ENCODE measurements at regions not wholly inside any gene's neighbourhood (a gene's known extent, or its start where the extent isn't known, plus 50 kb on each side); places are given as distances from the start of the nearest gene placed in this dataset.

- Histone ChIP-seq H3K4me3 (ENCODE audit: low read length) (no peak overlapping the region), H3K9me2 (replicated peaks; ENCODE audit: control insufficient read depth, low read length) (no peaks in the 10 kb centered on the region), H3K27ac (ENCODE audit: low read depth, low read length) (no peak overlapping the region), H3K36me3 (ENCODE audit: control insufficient read depth, low read length) (no peaks in the 10 kb centered on the region), H3F3A (ENCODE audit: control insufficient read depth, insufficient read depth) (no peaks in the 10 kb centered on the region), H3K79me2 (ENCODE audit: control insufficient read depth, low read length) (no peaks in the 10 kb centered on the region), H3K9me3 (ENCODE audit: control insufficient read depth, insufficient read depth, low read length) (no peaks in the 10 kb centered on the region), H3K27me3 (ENCODE audit: control insufficient read depth, low read length) (no peaks in the 10 kb centered on the region; the same call in 1 of the 2 replicates), H4K20me1 (ENCODE audit: control insufficient read depth, insufficient read depth, low read depth, low read length) (no peaks in the 10 kb centered on the region), H3K4me2 (ENCODE audit: low read length) (no peak overlapping the region), H3K4me1 (ENCODE audit: control insufficient read depth, low read length) (no peaks in the 10 kb centered on the region)
- TF ChIP-seq CTCF (IDR thresholded peaks at IDR 0.05; ENCODE audit: low read depth, low read length, poor library complexity, severe bottlenecking) (no peak), EZH2phosphoT487 (IDR thresholded peaks at IDR 0.05; ENCODE audit: borderline replicate concordance, low read length) (no peak)
These were observed 218.4 kb downstream of the HAPSTR1 start for GRCh38 chr16:9309844-9310243.

DNA sequence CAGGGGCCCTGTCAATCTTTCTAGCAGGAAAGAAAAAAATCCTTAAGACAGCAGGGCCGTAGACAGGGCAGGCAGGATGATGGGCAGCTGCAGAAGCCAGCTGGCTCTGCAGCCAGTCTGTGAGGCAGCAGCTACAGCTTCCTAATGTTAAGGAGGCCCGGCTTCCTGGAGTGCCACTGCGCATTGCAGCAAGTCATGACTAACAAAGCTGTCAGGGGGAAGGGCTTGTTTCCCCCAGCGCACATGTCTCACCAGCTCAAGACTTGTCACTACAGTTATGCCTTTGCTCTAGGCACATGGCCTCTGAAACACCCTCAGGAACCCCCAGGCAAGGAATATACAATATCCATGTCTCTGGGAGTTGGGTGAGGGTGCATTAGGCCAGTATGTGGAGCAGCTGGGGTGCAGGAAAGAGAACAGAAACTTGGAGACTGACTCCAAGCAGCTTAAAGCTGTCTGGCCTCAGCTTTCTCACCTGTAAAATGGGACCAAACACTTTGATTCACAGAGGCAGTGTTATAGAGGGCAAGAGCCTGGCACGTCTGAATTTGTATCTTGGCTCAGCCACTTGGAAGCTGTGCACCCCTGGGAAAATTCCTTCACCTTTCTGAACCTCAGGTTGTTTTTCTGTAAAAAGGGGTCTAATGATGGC lies 220.0 kb downstream of the HAPSTR1 start:
- Histone ChIP-seq H3K4me3 (ENCODE audit: low read length) (no peak overlapping the region), H3K4me1 (ENCODE audit: control insufficient read depth, low read length) (no peaks in the 10 kb centered on the region), H3K27me3 (ENCODE audit: control insufficient read depth, low read length) (no peaks in the 10 kb centered on the region; the same call in 1 of the 2 replicates), H3K27ac (ENCODE audit: low read depth, low read length) (no peak overlapping the region), H3K9me3 (ENCODE audit: control insufficient read depth, insufficient read depth, low read length) (no peaks in the 10 kb centered on the region), H3K9me2 (replicated peaks; ENCODE audit: control insufficient read depth, low read length) (no peaks in the 10 kb centered on the region), H3F3A (ENCODE audit: control insufficient read depth, insufficient read depth) (no peaks in the 10 kb centered on the region), H3K36me3 (ENCODE audit: control insufficient read depth, low read length) (no peaks in the 10 kb centered on the region), H4K20me1 (ENCODE audit: control insufficient read depth, insufficient read depth, low read depth, low read length) (no peaks in the 10 kb centered on the region), H3K4me2 (ENCODE audit: low read length) (no peak overlapping the region), H3K79me2 (ENCODE audit: control insufficient read depth, low read length) (no peaks in the 10 kb centered on the region)
- TF ChIP-seq EZH2phosphoT487 (IDR thresholded peaks at IDR 0.05; ENCODE audit: borderline replicate concordance, low read length): no peak
- TF ChIP-seq CTCF (IDR thresholded peaks at IDR 0.05; ENCODE audit: low read depth, low read length, poor library complexity, severe bottlenecking): no peak

GRCh38 chr16:9316008-9316407 lies 224.6 kb downstream of the HAPSTR1 start:
- H3F3A ChIP-seq (ENCODE audit: control insufficient read depth, insufficient read depth): no peaks in the 10 kb centered on the region
- no peaks in the 10 kb centered on the region for H3K79me2 ChIP-seq (ENCODE audit: control insufficient read depth, low read length)
- H3K9me2 ChIP-seq (replicated peaks; ENCODE audit: control insufficient read depth, low read length): no peaks in the 10 kb centered on the region
- H3K27me3 ChIP-seq (ENCODE audit: control insufficient read depth, low read length): no peaks in the 10 kb centered on the region
- no peak overlapping the region for H3K27ac ChIP-seq (ENCODE audit: low read depth, low read length)
- no peaks in the 10 kb centered on the region for H3K9me3 ChIP-seq (ENCODE audit: control insufficient read depth, insufficient read depth, low read length)
- H3K4me2 ChIP-seq (ENCODE audit: low read length): no peak overlapping the region
- H3K4me3 ChIP-seq (ENCODE audit: low read length): no peak overlapping the region
- H4K20me1 ChIP-seq (ENCODE audit: control insufficient read depth, insufficient read depth, low read depth, low read length): no peaks in the 10 kb centered on the region
- no peaks in the 10 kb centered on the region for H3K36me3 ChIP-seq (ENCODE audit: control insufficient read depth, low read length)
- TF ChIP-seq EZH2phosphoT487 (IDR thresholded peaks at IDR 0.05; ENCODE audit: borderline replicate concordance, low read length): no peak
- TF ChIP-seq CTCF (IDR thresholded peaks at IDR 0.05; ENCODE audit: low read depth, low read length, poor library complexity, severe bottlenecking): no peak
- H3K4me1 ChIP-seq (ENCODE audit: control insufficient read depth, low read length): no peaks in the 10 kb centered on the region

Data from DOHH2 (cell line).